Smooth muscle cell (in vitro differentiated cells): ENCODE measurements at regions not wholly inside any gene's neighbourhood (a gene's known extent, or its start where the extent isn't known, plus 50 kb on each side); places are given as distances from the start of the nearest gene placed in this dataset.

ENCODE experiments used
- DNase-seq: peaks from one replicate; lab custom pipeline; 2025; ENCODE audit not compliant: unreplicated experiment; lab: John Stamatoyannopoulos, UW
- H2AFZ ChIP-seq: fragments of 200-600 bp; sonication (generic); 2 replicates; pipeline ENCODE4 v1.6.0; 2016; ENCODE audit warnings: antibody characterized with exemption, low read depth, mild to moderate bottlenecking
- H3F3A ChIP-seq: fragments of 200-600 bp; sonication (generic); 2 replicates; pipeline ENCODE4 v1.6.0; 2017; ENCODE audit warnings: antibody characterized with exemption, low read depth
- H3K27ac ChIP-seq: fragments of 200-600 bp; sonication (generic); 2 replicates; pipeline ENCODE4 v1.5.1; 2016; ENCODE audit warnings: low read depth, mild to moderate bottlenecking
- H3K27me3 ChIP-seq: fragments of 200-600 bp; sonication (generic); 2 replicates; pipeline ENCODE4 v1.6.1; 2016; ENCODE audit warnings: low read depth, mild to moderate bottlenecking
- H3K36me3 ChIP-seq: fragments of 200-600 bp; sonication (generic); 2 replicates; pipeline ENCODE4 v1.5.1; 2016; ENCODE audit warnings: low read depth
- H3K4me1 ChIP-seq: fragments of 200-600 bp; sonication (generic); 2 replicates; pipeline ENCODE4 v1.5.1; 2016; ENCODE audit warnings: low read depth
- H3K4me2 ChIP-seq: fragments of 200-600 bp; sonication (generic); 2 replicates; pipeline ENCODE4 v1.6.0; 2016; ENCODE audit warnings: mild to moderate bottlenecking
- H3K4me3 ChIP-seq: fragments of 200-600 bp; sonication (generic); 2 replicates; pipeline ENCODE4 v1.5.1; 2016; ENCODE audit warnings: mild to moderate bottlenecking
- H3K79me2 ChIP-seq: fragments of 200-600 bp; sonication (generic); 2 replicates; pipeline ENCODE4 v1.6.0; 2016; ENCODE audit warnings: low read depth, mild to moderate bottlenecking
- H3K9ac ChIP-seq: fragments of 200-600 bp; sonication (generic); 2 replicates; pipeline ENCODE4 v1.6.0; 2016; ENCODE audit warnings: low read depth
- H3K9me3 ChIP-seq: fragments of 200-600 bp; sonication (generic); replicated peaks from 2 replicates; pipeline ENCODE4 v1.5.1; 2016; ENCODE audit warnings: low read depth
- H4K20me1 ChIP-seq: fragments of 200-600 bp; sonication (generic); 2 replicates; pipeline ENCODE4 v1.6.0; 2016; ENCODE audit warnings: low read depth
- WGBS: methylation state at CpG from one replicate; pipeline ENCODE4 v1.1.7; 2016; ENCODE audit warnings: low lambda C conversion rate; 5-methylcytosine and 5-hydroxymethylcytosine counted together
- TF ChIP-seq, protein P1 (sequence below): fragments of 200-600 bp; sonication (generic); IDR thresholded peaks from 2 replicates; pipeline ENCODE4 v1.5.1; 2017; ENCODE audit warnings: borderline replicate concordance, mild to moderate bottlenecking, antibody characterized with exemption; ENCODE audit not compliant: insufficient read depth, poor library complexity, severe bottlenecking

DNA sequence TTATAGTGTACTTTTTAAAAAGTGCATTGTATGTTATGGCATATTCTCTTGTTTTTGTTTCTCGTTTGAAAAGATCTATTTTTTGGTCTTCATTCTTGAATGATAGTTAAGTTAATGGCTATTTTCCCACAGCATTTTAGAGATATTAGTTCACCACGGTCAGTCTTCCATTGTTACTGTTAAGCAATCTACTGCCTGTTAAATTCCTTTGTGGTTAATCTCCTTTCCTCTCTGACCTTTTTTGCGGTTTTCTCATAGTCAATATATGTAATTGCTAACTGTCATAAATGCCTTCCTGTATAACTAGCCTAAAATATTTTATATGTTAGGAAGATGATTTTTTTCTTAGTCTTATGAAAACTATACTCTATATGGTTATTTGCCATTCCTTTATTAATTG lies 250.8 kb upstream of the FBXL7 start:
- H3K27ac ChIP-seq, result no peak overlapping the region

DNA sequence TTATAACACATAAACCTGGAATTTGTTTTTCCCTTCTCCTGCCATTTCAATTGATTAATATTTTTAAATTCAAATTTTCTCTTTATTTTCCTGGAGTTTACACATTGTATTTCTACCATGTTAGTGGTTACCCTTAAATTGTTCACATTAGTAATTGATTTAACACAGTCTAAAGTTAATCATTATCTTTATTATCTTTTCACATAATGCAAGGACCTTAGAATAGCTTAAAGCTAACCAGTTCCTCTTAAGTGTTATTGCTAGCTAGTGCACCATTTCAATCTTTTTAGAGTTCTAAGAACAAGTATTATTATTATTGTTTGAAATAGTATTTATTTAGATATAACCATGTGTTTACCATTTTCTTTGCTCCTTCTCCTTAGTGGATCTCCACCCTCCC lies 251.2 kb upstream of the FBXL7 start:
- Histone ChIP-seq H3K27ac (no peak overlapping the region), H3K79me2 (no peaks in the 10 kb centered on the region), H3K4me2 (no peak overlapping the region), H3K9me3 (peaks cover 10% of the 10 kb centered on the region), H3K9ac (no peak overlapping the region), H3F3A (no peaks in the 10 kb centered on the region), H3K4me1 (no peaks in the 10 kb centered on the region), H3K27me3 (no peaks in the 10 kb centered on the region), H3K36me3 (no peaks in the 10 kb centered on the region), H4K20me1 (no peaks in the 10 kb centered on the region), H2AFZ (no peak overlapping the region), H3K4me3 (no peak overlapping the region)
- no peak for DNase-seq
- TF ChIP-seq, protein P1, sequence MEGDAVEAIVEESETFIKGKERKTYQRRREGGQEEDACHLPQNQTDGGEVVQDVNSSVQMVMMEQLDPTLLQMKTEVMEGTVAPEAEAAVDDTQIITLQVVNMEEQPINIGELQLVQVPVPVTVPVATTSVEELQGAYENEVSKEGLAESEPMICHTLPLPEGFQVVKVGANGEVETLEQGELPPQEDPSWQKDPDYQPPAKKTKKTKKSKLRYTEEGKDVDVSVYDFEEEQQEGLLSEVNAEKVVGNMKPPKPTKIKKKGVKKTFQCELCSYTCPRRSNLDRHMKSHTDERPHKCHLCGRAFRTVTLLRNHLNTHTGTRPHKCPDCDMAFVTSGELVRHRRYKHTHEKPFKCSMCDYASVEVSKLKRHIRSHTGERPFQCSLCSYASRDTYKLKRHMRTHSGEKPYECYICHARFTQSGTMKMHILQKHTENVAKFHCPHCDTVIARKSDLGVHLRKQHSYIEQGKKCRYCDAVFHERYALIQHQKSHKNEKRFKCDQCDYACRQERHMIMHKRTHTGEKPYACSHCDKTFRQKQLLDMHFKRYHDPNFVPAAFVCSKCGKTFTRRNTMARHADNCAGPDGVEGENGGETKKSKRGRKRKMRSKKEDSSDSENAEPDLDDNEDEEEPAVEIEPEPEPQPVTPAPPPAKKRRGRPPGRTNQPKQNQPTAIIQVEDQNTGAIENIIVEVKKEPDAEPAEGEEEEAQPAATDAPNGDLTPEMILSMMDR, result no peak

More for the DNA sequence above, 250.8 kb upstream of the FBXL7 start:
- Histone ChIP-seq H3K79me2 (no peaks in the 10 kb centered on the region), H3K36me3 (no peaks in the 10 kb centered on the region), H3K4me2 (no peak overlapping the region), H3F3A (no peaks in the 10 kb centered on the region), H3K4me3 (no peak overlapping the region), H3K9me3 (peaks cover 10% of the 10 kb centered on the region), H4K20me1 (no peaks in the 10 kb centered on the region), H3K27me3 (no peaks in the 10 kb centered on the region), H3K4me1 (no peaks in the 10 kb centered on the region), H3K9ac (no peak overlapping the region), H2AFZ (no peak overlapping the region)
- WGBS, result 61% methylated on average over 3 of the region's 3 CpGs
- no peak for DNase-seq
- TF ChIP-seq, protein P1, result no peak

DNA sequence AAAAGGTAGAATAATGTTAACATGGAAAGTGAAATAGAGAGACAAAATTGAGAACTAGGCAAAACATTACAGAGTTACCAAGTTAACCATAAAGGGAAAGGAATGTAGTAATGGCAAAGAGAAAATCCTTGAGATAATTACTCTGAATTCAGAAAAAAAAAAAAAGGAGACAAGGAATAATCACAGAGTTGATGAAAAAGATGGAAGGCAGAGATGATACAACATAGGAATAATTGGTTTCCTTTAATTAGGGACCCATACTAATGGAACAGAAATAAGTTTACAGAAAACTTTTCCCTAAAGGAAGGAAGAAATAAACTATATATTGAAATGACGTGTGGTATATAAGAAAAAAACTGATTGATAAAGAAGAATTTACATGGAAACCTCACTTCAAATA lies 254.1 kb upstream of the FBXL7 start:
- no peak overlapping the region for H3K9ac ChIP-seq
- H3K4me1 ChIP-seq, result no peaks in the 10 kb centered on the region
- no peak overlapping the region for H3K4me2 ChIP-seq
- no peak for DNase-seq
- no peaks in the 10 kb centered on the region for H4K20me1 ChIP-seq
- no peak overlapping the region for H2AFZ ChIP-seq
- H3K27ac ChIP-seq, result no peak overlapping the region
- peaks cover 10% of the 10 kb centered on the region for H3K9me3 ChIP-seq
- no peaks in the 10 kb centered on the region for H3F3A ChIP-seq
- no peaks in the 10 kb centered on the region for H3K79me2 ChIP-seq
- no peaks in the 10 kb centered on the region for H3K36me3 ChIP-seq
- WGBS, result 90% methylated on average over 1 of the region's 1 CpG
- no peaks in the 10 kb centered on the region for H3K27me3 ChIP-seq
- TF ChIP-seq, protein P1, result no peak
- no peak overlapping the region for H3K4me3 ChIP-seq

DNA sequence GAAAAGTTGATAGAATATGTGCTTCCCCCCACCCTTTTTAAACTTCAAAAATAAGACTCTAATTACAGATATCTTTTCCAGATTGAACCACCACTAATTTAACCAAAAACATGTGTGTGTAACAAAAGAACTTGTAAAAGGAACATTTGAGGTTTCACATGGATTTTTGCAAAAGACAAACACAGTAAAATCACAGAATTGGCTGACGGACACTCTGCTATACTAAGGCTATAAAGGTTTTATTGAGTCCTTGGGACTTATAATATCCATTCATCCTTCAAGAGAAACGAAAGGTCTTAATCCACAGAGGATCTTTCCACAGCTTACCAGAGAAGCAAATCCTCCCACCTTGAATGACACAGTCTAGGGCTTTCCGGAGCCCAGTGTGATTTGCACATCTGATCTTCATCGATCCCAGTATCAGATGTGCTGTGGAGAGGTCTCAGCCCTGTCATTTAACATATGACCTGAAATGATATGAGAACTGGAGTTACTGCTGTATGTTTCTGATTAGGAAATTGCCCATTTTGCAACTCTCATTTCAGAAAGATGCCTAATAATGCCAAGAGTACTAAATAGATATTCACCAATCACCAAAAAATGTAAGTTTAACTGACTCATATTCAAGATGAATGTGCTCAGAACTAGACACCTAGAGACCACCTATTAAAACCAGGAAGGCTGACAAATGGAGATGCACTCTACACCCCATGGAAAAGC lies 256.5 kb upstream of the FBXL7 start:
- no peaks in the 10 kb centered on the region for H3K4me1 ChIP-seq
- no peak overlapping the region for H3K4me3 ChIP-seq
- H3K9ac ChIP-seq, result no peak overlapping the region
- no peak for DNase-seq
- H3F3A ChIP-seq, result no peaks in the 10 kb centered on the region
- H2AFZ ChIP-seq, result no peak overlapping the region
- H3K36me3 ChIP-seq, result no peaks in the 10 kb centered on the region
- no peaks in the 10 kb centered on the region for H3K79me2 ChIP-seq
- 77% methylated on average over 4 of the region's 4 CpGs for WGBS
- TF ChIP-seq, protein P1, result no peak
- H3K4me2 ChIP-seq, result no peak overlapping the region
- H4K20me1 ChIP-seq, result no peaks in the 10 kb centered on the region
- no peaks in the 10 kb centered on the region for H3K27me3 ChIP-seq
- no peak overlapping the region for H3K27ac ChIP-seq
- peaks cover 10% of the 10 kb centered on the region for H3K9me3 ChIP-seq
